T-helper 17 cell (primary cell): ENCODE measurements at regions not wholly inside any gene's neighbourhood (a gene's known extent, or its start where the extent isn't known, plus 50 kb on each side); places are given as distances from the start of the nearest gene placed in this dataset.
"Not testable (repeated sequence)": the region's sequence is repeated elsewhere in the genome, so short reads cannot be mapped to it uniquely, and the experiment has no call there.

Experiments used
- ATAC-seq: fragments of 150-1000 bp; cut with Tn5 transposase; 2 replicates; pipeline ENCODE4 v1.10.0; 2021; ENCODE audit warnings: mild to moderate bottlenecking, moderate library complexity
- DNase-seq, 3 donors: peaks; one replicate each; pipeline versions ENCODE4 v3.0.0 to v3.0.0-alpha.2; 2020 to 2021
- H3K9me3 ChIP-seq: one replicate; pipeline ENCODE4 v1.7.0; 2013; ENCODE audit warnings: low read length, mild to moderate bottlenecking; ENCODE audit not compliant: control insufficient read depth, poor library complexity, severe bottlenecking
- H3K27ac Mint-ChIP-seq: one replicate; pipeline ENCODE4 v1.8.0; 2022; ENCODE audit warnings: mild to moderate bottlenecking, moderate library complexity, mixed read lengths
- H3K27me3 Mint-ChIP-seq: one replicate; pipeline ENCODE4 v1.8.0; 2022; ENCODE audit warnings: mixed read lengths
- H3K36me3 Mint-ChIP-seq: one replicate; pipeline ENCODE4 v1.8.0; 2022; ENCODE audit warnings: low read depth, mixed read lengths
- H3K4me1 Mint-ChIP-seq: one replicate; pipeline ENCODE4 v1.8.0; 2022; ENCODE audit warnings: mild to moderate bottlenecking, mixed read lengths
- H3K4me3 Mint-ChIP-seq: one replicate; pipeline ENCODE4 v1.8.0; 2022; ENCODE audit warnings: mild to moderate bottlenecking, moderate library complexity, mixed read lengths

- no peaks in the 10 kb centered on the region for H3K9me3 ChIP-seq
- Mint-ChIP-seq H3K4me1 (no peaks in the 10 kb centered on the region), H3K27me3 (no peaks in the 10 kb centered on the region), H3K36me3 (no peaks in the 10 kb centered on the region), H3K27ac (no peak overlapping the region), H3K4me3 (no peak overlapping the region)
- DNase-seq = no peak
- no peak for ATAC-seq
These were observed 1049.0 kb downstream of the TSN start for GRCh38 chr2:122804494-122804893.

DNA sequence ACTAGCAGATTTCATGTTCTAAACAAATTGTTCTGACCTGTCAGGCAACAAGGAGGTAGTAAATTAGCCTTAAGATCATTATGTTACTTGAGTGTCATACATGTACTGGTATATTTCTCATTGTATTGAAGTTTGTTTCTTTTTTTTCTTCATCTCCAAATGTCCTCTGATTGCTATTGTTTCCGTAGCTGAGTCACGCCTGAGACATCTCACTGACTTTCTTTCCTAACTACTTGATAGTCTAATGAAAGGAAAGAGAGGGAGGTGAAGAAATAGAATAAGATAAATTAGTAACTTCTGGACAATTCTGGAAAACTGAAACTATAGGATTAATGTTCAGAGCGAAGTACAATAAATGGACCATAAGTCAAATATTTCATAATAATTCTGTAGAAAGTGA, 1049.9 kb downstream of the TSN start:
- H3K27me3 Mint-ChIP-seq = no peaks in the 10 kb centered on the region
- ATAC-seq = no peak

DNA sequence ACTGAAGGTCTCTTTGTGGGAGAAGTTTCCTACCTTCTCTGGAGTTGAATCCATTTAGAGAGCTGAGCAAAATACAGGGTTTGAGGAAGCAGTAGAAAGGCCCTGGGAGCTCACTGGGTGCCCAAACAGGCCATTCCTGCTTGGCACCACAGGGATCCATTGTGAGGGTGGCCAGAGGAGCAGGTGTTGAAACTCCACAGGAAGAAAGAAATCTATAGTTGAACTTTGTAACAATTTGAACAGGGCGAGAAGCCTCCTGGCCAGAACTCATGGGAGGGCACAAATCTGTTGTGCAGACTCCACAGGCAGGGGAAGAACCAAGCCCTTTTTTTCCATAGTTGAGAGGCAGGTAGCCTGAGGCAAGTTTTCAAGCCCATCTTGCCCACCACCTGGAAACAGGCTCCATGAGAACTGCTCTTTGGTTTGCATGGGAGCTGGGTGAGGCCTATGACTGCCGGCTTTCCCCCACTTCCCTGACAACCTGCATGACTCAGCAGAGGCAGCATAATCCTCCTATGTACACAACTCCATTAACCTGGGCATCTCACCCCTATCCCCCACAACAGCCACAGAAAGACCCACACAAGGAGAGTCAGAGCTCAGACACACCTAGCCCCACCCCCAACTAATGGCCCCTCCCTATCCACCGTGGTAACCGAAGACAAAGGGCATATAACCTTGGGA, 1053.0 kb downstream of the TSN start:
- DNase-seq (no peak), ATAC-seq (no peak)
- no peaks in the 10 kb centered on the region for H3K9me3 ChIP-seq
- no peaks in the 10 kb centered on the region for H3K36me3 Mint-ChIP-seq
- no peaks in the 10 kb centered on the region for H3K4me1 Mint-ChIP-seq
- no peak overlapping the region for H3K4me3 Mint-ChIP-seq
- no peaks in the 10 kb centered on the region for H3K27me3 Mint-ChIP-seq
- no peak overlapping the region for H3K27ac Mint-ChIP-seq

More for the DNA sequence above, 1049.9 kb downstream of the TSN start:
- Mint-ChIP-seq H3K4me3 (no peak overlapping the region), H3K36me3 (no peaks in the 10 kb centered on the region), H3K27ac (no peak overlapping the region), H3K4me1 (no peaks in the 10 kb centered on the region)
- no peak for DNase-seq
- no peaks in the 10 kb centered on the region for H3K9me3 ChIP-seq

DNA sequence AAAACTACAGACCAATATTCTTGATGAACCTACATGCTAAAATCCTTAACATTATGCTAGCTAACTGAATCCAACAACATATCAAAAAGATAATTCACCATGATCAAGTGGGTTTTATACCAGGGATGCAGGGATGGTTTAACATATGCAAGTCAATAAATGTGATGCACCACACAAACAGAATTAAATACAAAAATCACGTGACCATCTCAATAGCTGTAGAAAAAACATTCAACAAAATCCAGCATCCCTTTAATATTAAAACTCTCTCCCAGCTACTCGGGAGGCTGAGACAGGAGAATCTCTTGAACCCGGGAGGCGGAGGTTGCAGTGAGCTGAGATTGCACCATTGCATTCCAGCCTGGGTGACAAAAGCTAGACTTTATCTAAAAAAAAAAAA, 1056.8 kb downstream of the TSN start:
- not testable (repeated sequence) for H3K4me3 Mint-ChIP-seq, ATAC-seq, H3K27me3 Mint-ChIP-seq

DNA sequence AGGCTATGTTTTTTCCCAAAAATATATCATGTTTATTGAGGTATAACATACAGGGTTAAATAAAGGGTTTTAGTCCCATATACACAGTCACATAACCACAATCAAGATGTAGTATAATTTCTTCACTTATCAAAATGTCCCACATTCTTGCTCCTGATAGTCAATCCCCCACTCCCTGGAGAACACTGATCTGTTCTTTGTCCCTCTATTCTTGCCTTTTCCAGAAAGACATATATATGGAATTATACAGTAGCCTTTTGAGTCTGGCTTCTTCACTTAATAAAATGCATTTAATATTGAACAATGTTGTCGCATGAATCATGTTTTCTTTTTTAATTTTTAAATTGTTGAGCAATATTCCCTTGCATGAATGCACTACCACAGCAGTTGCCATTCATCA, 1059.7 kb downstream of the TSN start:
- DNase-seq (no peak), ATAC-seq (no peak)
- H3K4me3 Mint-ChIP-seq = no peak overlapping the region
- no peaks in the 10 kb centered on the region for H3K9me3 ChIP-seq
- no peak overlapping the region for H3K27ac Mint-ChIP-seq
- no peaks in the 10 kb centered on the region for H3K27me3 Mint-ChIP-seq
- no peaks in the 10 kb centered on the region for H3K36me3 Mint-ChIP-seq
- H3K4me1 Mint-ChIP-seq = no peaks in the 10 kb centered on the region

More for the DNA sequence above, 1056.8 kb downstream of the TSN start:
- DNase-seq, H3K27ac Mint-ChIP-seq, H3K9me3 ChIP-seq, H3K4me1 Mint-ChIP-seq, H3K36me3 Mint-ChIP-seq: not testable (repeated sequence)

- H3K4me1 Mint-ChIP-seq = no peaks in the 10 kb centered on the region
- H3K36me3 Mint-ChIP-seq = no peaks in the 10 kb centered on the region
These were observed 1061.4 kb downstream of the TSN start for GRCh38 chr2:122816803-122817202.

GRCh38 chr2:122822319-122822718, 1066.9 kb downstream of the TSN start:
- Mint-ChIP-seq H3K27ac (no peak overlapping the region), H3K36me3 (no peaks in the 10 kb centered on the region), H3K4me1 (no peaks in the 10 kb centered on the region), H3K27me3 (no peaks in the 10 kb centered on the region), H3K4me3 (no peak overlapping the region)
- no peak for DNase-seq
- ATAC-seq = no peak
- no peaks in the 10 kb centered on the region for H3K9me3 ChIP-seq

More at GRCh38 chr2:122816803-122817202, 1061.4 kb downstream of the TSN start:
- Mint-ChIP-seq H3K27me3 (no peaks in the 10 kb centered on the region), H3K4me3 (no peak overlapping the region), H3K27ac (no peak overlapping the region)
- H3K9me3 ChIP-seq = no peaks in the 10 kb centered on the region
- no peak for DNase-seq
- ATAC-seq = no peak

DNA sequence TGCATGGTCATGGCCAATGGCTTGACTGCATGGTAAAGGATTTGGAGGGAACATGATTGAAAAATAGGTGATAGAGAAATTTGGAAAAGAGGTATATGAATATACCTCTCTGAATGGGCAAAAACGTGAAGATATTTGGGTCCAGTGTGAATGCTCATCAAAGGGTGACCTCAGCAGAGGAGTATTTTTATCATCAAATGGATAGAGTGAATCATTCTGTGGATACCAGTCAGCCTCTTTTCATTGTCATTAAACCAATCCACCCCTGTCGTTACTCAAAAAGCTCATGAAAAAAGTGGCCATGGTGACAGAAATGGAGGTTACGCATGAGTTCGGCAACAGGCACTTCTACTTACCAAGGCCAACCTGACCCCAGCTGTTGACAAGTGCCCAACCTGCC, 1074.7 kb downstream of the TSN start:
- Mint-ChIP-seq H3K27ac (no peak overlapping the region), H3K36me3 (no peaks in the 10 kb centered on the region), H3K4me1 (no peaks in the 10 kb centered on the region), H3K27me3 (no peaks in the 10 kb centered on the region), H3K4me3 (no peak overlapping the region)
- DNase-seq (no peak), ATAC-seq (no peak)
- H3K9me3 ChIP-seq = no peaks in the 10 kb centered on the region

GRCh38 chr2:122831649-122832048, 1076.2 kb downstream of the TSN start:
- no peak overlapping the region for H3K4me3 Mint-ChIP-seq
- no peaks in the 10 kb centered on the region for H3K36me3 Mint-ChIP-seq
- no peaks in the 10 kb centered on the region for H3K4me1 Mint-ChIP-seq
- ATAC-seq (no peak), DNase-seq (no peak)
- H3K27ac Mint-ChIP-seq = no peak overlapping the region
- H3K9me3 ChIP-seq = no peaks in the 10 kb centered on the region
- H3K27me3 Mint-ChIP-seq = no peaks in the 10 kb centered on the region

- H3K27me3 Mint-ChIP-seq = no peaks in the 10 kb centered on the region
- no peaks in the 10 kb centered on the region for H3K36me3 Mint-ChIP-seq
- DNase-seq = no peak
- no peaks in the 10 kb centered on the region for H3K4me1 Mint-ChIP-seq
- no peak overlapping the region for H3K27ac Mint-ChIP-seq
- no peak for ATAC-seq
- H3K4me3 Mint-ChIP-seq = no peak overlapping the region
- no peaks in the 10 kb centered on the region for H3K9me3 ChIP-seq
These were observed 1088.1 kb downstream of the TSN start for GRCh38 chr2:122843503-122843902.

DNA sequence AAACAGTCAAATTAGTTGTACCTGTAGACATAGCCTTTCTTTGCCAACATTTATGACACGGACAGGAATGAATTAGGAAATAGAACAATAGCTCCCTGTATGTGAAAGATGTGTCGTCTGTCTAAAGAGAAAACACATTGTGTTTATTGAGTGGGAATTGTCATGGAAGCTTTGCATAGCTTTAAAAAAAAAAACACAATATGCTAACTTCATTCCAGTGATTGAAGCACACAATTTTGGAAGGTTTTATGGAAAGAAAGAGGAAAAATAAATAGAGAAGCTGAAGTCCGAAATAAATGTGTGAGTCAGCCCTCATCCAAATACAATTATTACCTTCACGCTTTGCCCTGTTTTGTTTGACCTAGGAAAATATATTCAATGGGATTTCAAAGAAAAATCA, 1095.7 kb downstream of the TSN start:
- H3K36me3 Mint-ChIP-seq = no peaks in the 10 kb centered on the region
- H3K4me3 Mint-ChIP-seq = no peak overlapping the region
- H3K27me3 Mint-ChIP-seq = no peaks in the 10 kb centered on the region

DNA sequence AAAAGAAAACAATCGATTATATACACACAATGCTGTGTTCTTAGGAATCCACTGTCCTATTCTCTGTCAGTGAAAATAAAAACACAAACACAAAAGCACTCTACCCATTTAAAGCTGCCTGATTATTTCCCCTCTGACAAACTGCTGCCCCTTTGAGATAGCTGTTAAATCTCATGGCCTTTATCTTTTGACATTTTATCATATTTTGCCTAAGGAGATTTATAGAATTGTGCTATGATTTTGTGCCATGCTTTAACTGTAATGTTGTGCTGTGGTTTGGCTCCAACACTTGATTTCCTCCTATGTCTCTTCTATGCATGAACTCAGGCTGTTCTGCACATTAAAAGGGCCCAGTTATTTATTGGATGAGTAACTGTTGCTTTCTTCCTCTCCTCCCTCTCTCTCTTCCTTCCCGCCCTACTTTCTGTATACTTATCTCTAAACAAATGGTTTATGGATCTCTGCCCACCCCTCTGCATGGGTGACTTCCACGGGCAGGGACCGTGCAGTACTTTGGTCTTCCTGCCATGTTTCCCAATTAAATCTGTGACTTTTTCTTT, 1096.6 kb downstream of the TSN start:
- no peak for ATAC-seq
- H3K9me3 ChIP-seq = no peaks in the 10 kb centered on the region
- H3K27ac Mint-ChIP-seq = no peak overlapping the region

More for the DNA sequence above, 1095.7 kb downstream of the TSN start:
- no peaks in the 10 kb centered on the region for H3K9me3 ChIP-seq
- H3K27ac Mint-ChIP-seq = no peak overlapping the region
- H3K4me1 Mint-ChIP-seq = no peaks in the 10 kb centered on the region
- no peak for ATAC-seq
- DNase-seq = no peak

DNA sequence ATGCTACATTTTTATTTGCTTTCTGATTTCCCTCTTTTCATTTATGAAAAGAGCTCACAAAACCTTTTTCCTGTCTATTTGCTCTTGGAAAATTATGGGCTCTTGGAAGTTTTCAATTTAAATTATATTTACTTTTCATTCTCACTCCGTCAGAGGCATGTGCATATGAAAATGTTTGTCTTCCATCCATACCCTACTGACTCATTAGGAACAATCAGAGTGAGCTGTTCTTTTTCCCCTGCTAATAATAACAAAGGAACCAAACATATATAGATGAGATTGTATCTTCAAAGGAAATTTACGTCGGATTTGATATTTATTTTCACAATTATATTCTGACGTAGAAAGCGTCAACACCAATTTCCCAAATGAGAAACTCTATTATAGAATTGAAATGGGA, 1101.2 kb downstream of the TSN start:
- Mint-ChIP-seq H3K4me1 (no peaks in the 10 kb centered on the region), H3K27ac (no peak overlapping the region), H3K27me3 (no peaks in the 10 kb centered on the region), H3K36me3 (no peaks in the 10 kb centered on the region), H3K4me3 (no peak overlapping the region)
- no peak for ATAC-seq
- no peak for DNase-seq
- no peaks in the 10 kb centered on the region for H3K9me3 ChIP-seq

More for the DNA sequence above, 1096.6 kb downstream of the TSN start:
- H3K36me3 Mint-ChIP-seq = no peaks in the 10 kb centered on the region
- no peak overlapping the region for H3K4me3 Mint-ChIP-seq
- no peaks in the 10 kb centered on the region for H3K4me1 Mint-ChIP-seq
- H3K27me3 Mint-ChIP-seq = no peaks in the 10 kb centered on the region
- no peak for DNase-seq

DNA sequence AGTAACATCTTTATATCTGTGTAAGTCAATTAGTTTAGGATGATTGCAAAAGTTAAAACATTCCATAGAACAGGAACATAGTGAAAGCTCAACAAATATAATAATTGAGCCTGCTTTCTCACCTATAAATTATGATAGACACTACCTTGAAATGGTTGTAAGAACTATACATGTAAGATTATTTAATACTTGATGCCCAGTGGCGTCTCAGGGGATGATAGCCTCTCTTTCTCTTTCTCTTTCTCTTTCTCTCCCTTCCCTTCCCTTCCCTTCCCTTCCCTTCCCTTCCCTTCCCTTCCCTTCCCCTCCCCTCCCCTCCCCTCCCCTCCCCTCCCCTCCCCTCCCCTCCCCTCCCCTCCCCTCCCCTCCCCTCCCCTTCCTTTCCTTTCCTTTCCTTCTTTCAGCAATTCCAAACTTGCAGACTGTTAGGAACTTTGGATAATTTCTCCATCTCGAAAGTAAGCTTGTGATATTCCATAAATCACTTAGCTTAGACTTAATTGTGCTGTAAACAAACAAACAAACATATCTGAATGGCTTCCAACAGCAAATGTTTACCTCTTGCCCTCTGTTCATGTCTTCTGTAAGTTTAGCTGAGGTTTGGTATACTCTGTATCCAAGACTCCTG, 1102.7 kb downstream of the TSN start:
- H3K36me3 Mint-ChIP-seq = no peaks in the 10 kb centered on the region
- H3K4me1 Mint-ChIP-seq = no peaks in the 10 kb centered on the region
- no peaks in the 10 kb centered on the region for H3K27me3 Mint-ChIP-seq
- DNase-seq = no peak
- no peak overlapping the region for H3K4me3 Mint-ChIP-seq
- no peak overlapping the region for H3K27ac Mint-ChIP-seq
- H3K9me3 ChIP-seq = no peaks in the 10 kb centered on the region
- no peak for ATAC-seq
